Fibroblast of peridontal ligament (primary cell): ENCODE measurements at regions not wholly inside any gene's neighbourhood (a gene's known extent, or its start where the extent isn't known, plus 50 kb on each side); places are given as distances from the start of the nearest gene placed in this dataset.

Experiments
- DNase-seq: peaks from one replicate; pipeline ENCODE4 v3.0.0-alpha.2; 2010; ENCODE audit errors: extremely low read depth

GRCh38 chr15:47402829-47403228 is 314.5 kb upstream of the SEMA6D start:
- no peak for DNase-seq

- DNase-seq, result no peak
These were observed 312.4 kb upstream of the SEMA6D start for GRCh38 chr15:47404877-47405276.

GRCh38 chr15:47405365-47406162 is 311.7 kb upstream of the SEMA6D start:
- no peak for DNase-seq

GRCh38 chr15:47407692-47408091 is 309.6 kb upstream of the SEMA6D start:
- no peak for DNase-seq

GRCh38 chr15:47409038-47409437 is 308.3 kb upstream of the SEMA6D start:
- no peak for DNase-seq

GRCh38 chr15:47409600-47409999 is 307.7 kb upstream of the SEMA6D start:
- DNase-seq, result peak; percentile 55

GRCh38 chr15:47410247-47410646 is 307.1 kb upstream of the SEMA6D start:
- no peak for DNase-seq

- DNase-seq, result no peak
These were observed 305.6 kb upstream of the SEMA6D start for GRCh38 chr15:47411733-47412132.

- DNase-seq, result peak; percentile 52
These were observed 305.2 kb upstream of the SEMA6D start for GRCh38 chr15:47412136-47412535.

- DNase-seq, result no peak
These were observed 304.5 kb upstream of the SEMA6D start for GRCh38 chr15:47412802-47413201.

- DNase-seq, result peak; percentile 61
These were observed 303.1 kb upstream of the SEMA6D start for GRCh38 chr15:47414207-47414606.

- no peak for DNase-seq
These were observed 301.8 kb upstream of the SEMA6D start for GRCh38 chr15:47415539-47415971.

GRCh38 chr15:47422881-47423665 is 294.2 kb upstream of the SEMA6D start:
- peak; percentile 35 for DNase-seq

- no peak for DNase-seq
These were observed 289.8 kb upstream of the SEMA6D start for GRCh38 chr15:47427463-47427862.

- no peak for DNase-seq
These were observed 287.9 kb upstream of the SEMA6D start for GRCh38 chr15:47429376-47429775.

GRCh38 chr15:47431501-47431900 is 285.8 kb upstream of the SEMA6D start:
- DNase-seq, result peak; percentile 93

GRCh38 chr15:47432826-47433225 is 284.5 kb upstream of the SEMA6D start:
- peak; percentile 33 for DNase-seq

- DNase-seq, result peak; percentile 63
These were observed 282.7 kb upstream of the SEMA6D start for GRCh38 chr15:47434596-47434995.

GRCh38 chr15:47437491-47437890 is 279.8 kb upstream of the SEMA6D start:
- DNase-seq, result no peak

- DNase-seq, result peak; percentile 56
These were observed 277.9 kb upstream of the SEMA6D start for GRCh38 chr15:47439146-47440111.

- no peak for DNase-seq
These were observed 274.9 kb upstream of the SEMA6D start for GRCh38 chr15:47442371-47442770.

GRCh38 chr15:47443839-47444238 is 273.5 kb upstream of the SEMA6D start:
- no peak for DNase-seq
